Esophagus squamous epithelium (tissue), 4 donors: ENCODE measurements at regions not wholly inside any gene's neighbourhood (a gene's known extent, or its start where the extent isn't known, plus 50 kb on each side); places are given as distances from the start of the nearest gene placed in this dataset.

Experiments
- CTCF ChIP-seq, 6 experiments: fragments of 450-650 bp in 4 of 6; fragments of 200-600 bp in 2 of 6; sonication (generic) in 2 of 6; IDR thresholded peaks; one replicate each; pipeline ENCODE4 v1.5.1; 2016 to 2019; ENCODE audit warnings: antibody characterized with exemption in 6 of 6, mild to moderate bottlenecking in 4 of 6, moderate library complexity in 4 of 6
- POLR2A ChIP-seq, 4 donors: fragments of 450-650 bp; IDR thresholded peaks; one replicate each; pipeline ENCODE4 v1.6.1; 2017; ENCODE audit warnings: antibody characterized with exemption in 4 of 4, mild to moderate bottlenecking in 4 of 4, moderate library complexity in 3 of 4

- TF ChIP-seq CTCF (IDR thresholded peaks at IDR 0.05) = no peak
- no peak for TF ChIP-seq POLR2A (IDR thresholded peaks at IDR 0.05)
Observed at GRCh38 chrX:2159861-2160260, 340.9 kb downstream of the DHRSX start.
